Caco-2 (cell line): ENCODE measurements at regions not wholly inside any gene's neighbourhood (a gene's known extent, or its start where the extent isn't known, plus 50 kb on each side); places are given as distances from the start of the nearest gene placed in this dataset.

Experiments used
- BruUV-seq: library from RNA; stranded (reverse); fragments of 400-500 nt; replicated peaks from 2 replicates; lab custom pipeline; 2021; lab: Mats Ljungman, UMichigan
- CTCF ChIA-PET: fragments of 300-600 bp; sonication (Branson Sonifier 250); formaldehyde crosslinking; loops from one replicate; lab custom pipeline; 2022; ENCODE audit warnings: antibody characterized with exemption; lab: Charles Lee
- POLR2A ChIA-PET: fragments of 300-600 bp; sonication (Branson Sonifier 250); formaldehyde crosslinking; loops from one replicate; lab custom pipeline; 2022; ENCODE audit warnings: antibody characterized with exemption; lab: Charles Lee
- DNase-seq, 2 experiments: peaks; one replicate each; pipeline versions ENCODE4 v3.0.0 to v3.0.0-alpha.2; 2020 to 2022
- H3K27me3 ChIP-seq: replicated peaks from 2 replicates; pipeline ENCODE4 v1.6.0; 2011; ENCODE audit warnings: low read length; ENCODE audit not compliant: control insufficient read depth, insufficient read depth
- H3K36me3 ChIP-seq: 2 replicates; pipeline ENCODE4 v1.5.1; 2011; ENCODE audit warnings: low read length; ENCODE audit not compliant: control insufficient read depth, insufficient read depth
- H3K4me1 ChIP-seq: fragments of 250-450 bp; sonication (Bioruptor Pico); 2 replicates; pipeline ENCODE4 v1.5.1; 2020; ENCODE audit warnings: mild to moderate bottlenecking
- H3K4me3 ChIP-seq: 2 replicates; pipeline ENCODE4 v1.5.1; 2011; ENCODE audit warnings: low read depth, mild to moderate bottlenecking, control low read depth, low read length
- H3K9me3 ChIP-seq: fragments of 250-450 bp; sonication (Bioruptor Pico); 2 replicates; pipeline ENCODE4 v1.5.1; 2020; ENCODE audit warnings: mild to moderate bottlenecking, moderate library complexity
- H3K27ac Mint-ChIP-seq: one replicate; pipeline ENCODE4 v1.8.0; 2022; ENCODE audit warnings: mixed read lengths; ENCODE audit not compliant: unreplicated experiment
- H3K27me3 Mint-ChIP-seq: one replicate; pipeline ENCODE4 v1.8.0; 2022; ENCODE audit warnings: mixed read lengths; ENCODE audit not compliant: insufficient read depth, unreplicated experiment
- H3K36me3 Mint-ChIP-seq: one replicate; pipeline ENCODE4 v1.8.0; 2022; ENCODE audit warnings: mild to moderate bottlenecking, mixed read lengths; ENCODE audit not compliant: insufficient read depth, unreplicated experiment
- H3K4me1 Mint-ChIP-seq: one replicate; pipeline ENCODE4 v1.8.0; 2022; ENCODE audit warnings: low read depth, mixed read lengths; ENCODE audit not compliant: unreplicated experiment
- H3K4me3 Mint-ChIP-seq: one replicate; pipeline ENCODE4 v1.8.0; 2022; ENCODE audit warnings: mild to moderate bottlenecking, moderate library complexity, mixed read lengths; ENCODE audit not compliant: unreplicated experiment
- H3K9me3 Mint-ChIP-seq: one replicate; pipeline ENCODE4 v1.8.0; 2022; ENCODE audit warnings: mixed read lengths; ENCODE audit not compliant: unreplicated experiment
- CTCF ChIP-seq, 2 experiments: fragments of 200-600 bp in 1 of 2; IDR thresholded peaks; 1 replicate in 1 of 2; 2 replicates in 1 of 2; pipeline versions ENCODE4 v1.5.1 to v1.8.0; 2011 to 2022; ENCODE audit warnings: antibody characterized with exemption in 1 of 2, control low read depth in 1 of 2, inconsistent platforms in 1 of 2, low read depth in 1 of 2, low read length in 1 of 2, mild to moderate bottlenecking in 1 of 2, moderate library complexity in 1 of 2; ENCODE audit not compliant: insufficient read depth in 1 of 2, severe bottlenecking in 1 of 2, unreplicated experiment in 1 of 2
- intact Hi-C: fragments of 100-400 bp; cut with micrococcal nuclease; formaldehyde crosslinking; loops from one replicate; pipeline ENCODE4 v1.10.0; 2022; ENCODE audit not compliant: unreplicated experiment

DNA sequence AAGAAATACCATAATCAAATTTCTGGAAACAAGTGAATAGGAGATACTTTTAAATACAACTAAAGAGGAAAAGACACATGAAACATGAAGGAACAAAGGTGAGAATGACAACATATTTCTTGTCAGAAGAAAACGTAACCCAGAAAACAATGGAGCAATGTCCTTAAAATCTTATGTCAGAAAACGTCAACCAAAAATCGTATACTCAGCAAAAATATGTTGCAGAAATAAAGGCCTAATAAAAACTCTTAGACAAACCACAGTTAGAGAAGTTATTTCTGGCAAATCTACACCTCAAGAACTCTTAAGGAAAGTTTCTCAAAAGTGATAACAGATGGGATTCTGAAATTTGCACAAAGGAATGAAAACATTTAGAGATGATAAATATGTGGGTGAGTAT, 66.3 kb upstream of the FBXL7 start:
- H3K27ac Mint-ChIP-seq: no peak overlapping the region
- no peaks in the 10 kb centered on the region for H3K4me1 ChIP-seq
- no peak for TF ChIP-seq CTCF (IDR thresholded peaks at IDR 0.05; ENCODE audit: insufficient read depth in 1 of 2, low read depth in 1 of 2, low read length in 1 of 2, severe bottlenecking in 1 of 2, unreplicated experiment in 1 of 2)

DNA sequence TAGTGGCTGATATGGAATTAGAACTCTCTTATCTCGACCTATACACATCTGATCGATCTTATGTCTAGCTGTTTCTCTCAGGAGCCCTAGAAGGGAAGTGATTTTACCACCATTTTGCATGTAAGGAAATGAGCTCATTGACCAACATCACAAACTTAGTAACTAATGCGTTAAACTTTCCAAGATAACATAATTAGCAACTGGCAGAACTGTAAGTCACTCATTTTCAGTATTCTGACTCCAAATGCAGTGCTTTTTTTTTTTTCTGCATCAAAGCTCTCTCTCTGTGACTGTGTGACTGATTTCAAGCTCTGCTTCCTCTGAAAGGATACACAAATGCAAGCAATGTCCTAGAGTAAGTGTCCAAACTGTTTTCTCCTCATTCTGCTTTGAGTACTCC, 68.1 kb upstream of the FBXL7 start:
- H3K4me3 Mint-ChIP-seq: no peak overlapping the region
- no TSS peak for BruUV-seq
- no peak overlapping the region for H3K27ac Mint-ChIP-seq
- H3K36me3 ChIP-seq: no peaks in the 10 kb centered on the region
- no peak overlapping the region for H3K4me3 ChIP-seq
- no peaks in the 10 kb centered on the region for H3K27me3 Mint-ChIP-seq
- H3K9me3 Mint-ChIP-seq: no peaks in the 10 kb centered on the region
- H3K4me1 Mint-ChIP-seq: no peaks in the 10 kb centered on the region
- DNase-seq: no peak
- H3K4me1 ChIP-seq: no peaks in the 10 kb centered on the region
- ChIA-PET POLR2A (no interaction called here), CTCF (no interaction called here)
- no peak for TF ChIP-seq CTCF (IDR thresholded peaks at IDR 0.05; ENCODE audit: insufficient read depth in 1 of 2, low read depth in 1 of 2, low read length in 1 of 2, severe bottlenecking in 1 of 2, unreplicated experiment in 1 of 2)
- H3K36me3 Mint-ChIP-seq: no peaks in the 10 kb centered on the region
- intact Hi-C loops: no loop called here
- H3K9me3 ChIP-seq: no peaks in the 10 kb centered on the region
- no peaks in the 10 kb centered on the region for H3K27me3 ChIP-seq

More for the DNA sequence above, 66.3 kb upstream of the FBXL7 start:
- no TSS peak for BruUV-seq
- Histone ChIP-seq H3K4me3 (no peak overlapping the region), H3K27me3 (no peaks in the 10 kb centered on the region), H3K36me3 (no peaks in the 10 kb centered on the region), H3K9me3 (no peaks in the 10 kb centered on the region)
- intact Hi-C loops: no loop called here
- Mint-ChIP-seq H3K4me3 (no peak overlapping the region), H3K27me3 (no peaks in the 10 kb centered on the region), H3K4me1 (no peaks in the 10 kb centered on the region), H3K9me3 (no peaks in the 10 kb centered on the region), H3K36me3 (no peaks in the 10 kb centered on the region)
- ChIA-PET CTCF (no interaction called here), POLR2A (no interaction called here)
- no peak for DNase-seq

GRCh38 chr5:15425766-15426165, 74.2 kb upstream of the FBXL7 start:
- Mint-ChIP-seq H3K27me3 (peaks cover 3% of the 10 kb centered on the region), H3K9me3 (no peaks in the 10 kb centered on the region), H3K27ac (no peak overlapping the region), H3K4me3 (no peak overlapping the region), H3K4me1 (peaks cover 6% of the 10 kb centered on the region), H3K36me3 (no peaks in the 10 kb centered on the region)
- no peak for DNase-seq
- TF ChIP-seq CTCF (IDR thresholded peaks at IDR 0.05; ENCODE audit: insufficient read depth in 1 of 2, low read depth in 1 of 2, low read length in 1 of 2, severe bottlenecking in 1 of 2, unreplicated experiment in 1 of 2): no peak
- no peaks in the 10 kb centered on the region for H3K36me3 ChIP-seq
- no peaks in the 10 kb centered on the region for H3K9me3 ChIP-seq
- ChIA-PET POLR2A (no interaction called here), CTCF (no interaction called here)
- H3K4me3 ChIP-seq: no peak overlapping the region
- no peaks in the 10 kb centered on the region for H3K27me3 ChIP-seq
- BruUV-seq: no TSS peak
- intact Hi-C loops: no loop called here
- no peaks in the 10 kb centered on the region for H3K4me1 ChIP-seq
